ENCODE measurements at regions not wholly inside any gene's neighbourhood (a gene's known extent, or its start where the extent isn't known, plus 50 kb on each side); places are given as distances from the start of the nearest gene placed in this dataset.
"Not testable (repeated sequence)": the region's sequence is repeated elsewhere in the genome, so short reads cannot be mapped to it uniquely, and the experiment has no call there.

DNA sequence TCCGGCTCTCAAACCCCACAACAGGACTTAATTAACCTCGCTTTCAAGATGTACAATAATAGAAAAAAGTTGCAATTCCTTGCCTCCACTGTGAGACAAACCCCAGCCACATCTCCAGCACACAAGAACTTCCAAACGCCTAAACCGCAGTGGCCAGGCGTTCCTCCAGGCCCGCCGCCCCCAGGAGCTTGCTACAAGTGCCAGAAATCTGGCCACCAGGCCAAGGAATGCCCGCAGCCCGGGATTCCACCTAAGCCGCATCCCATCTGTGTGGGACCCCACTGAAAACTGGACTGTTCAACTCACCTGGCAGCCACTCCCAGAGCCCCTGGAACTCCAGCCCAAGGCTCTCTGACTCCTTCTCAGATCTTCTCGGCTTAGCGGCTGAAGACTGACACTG lies 262.5 kb downstream of the SMARCA2 start:
- peak overlapping the region; percentile 18 for H3K4me3 ChIP-seq (ENCODE audit: low read depth, low read length)

DNA sequence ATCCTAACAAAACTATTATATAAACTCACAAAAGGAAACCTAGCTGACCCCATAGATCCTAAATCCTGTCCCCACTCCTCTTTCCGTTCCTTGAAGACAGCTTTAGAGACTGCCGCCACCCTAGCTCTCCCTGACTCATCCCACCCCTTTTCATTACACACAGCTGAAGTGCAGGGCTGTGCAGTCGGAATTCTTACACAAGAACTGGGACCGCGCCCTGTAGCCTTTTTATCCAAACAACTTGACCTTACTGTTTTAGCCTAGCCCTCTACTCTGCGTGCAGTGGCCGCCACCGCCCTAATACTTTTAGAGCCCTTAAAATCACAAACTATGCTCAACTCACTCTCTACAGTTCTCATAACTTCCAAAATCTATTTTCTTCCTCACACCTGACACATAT lies 264.0 kb downstream of the SMARCA2 start:
- not testable (repeated sequence) for H3K4me3 ChIP-seq (ENCODE audit: low read depth, low read length)

DNA sequence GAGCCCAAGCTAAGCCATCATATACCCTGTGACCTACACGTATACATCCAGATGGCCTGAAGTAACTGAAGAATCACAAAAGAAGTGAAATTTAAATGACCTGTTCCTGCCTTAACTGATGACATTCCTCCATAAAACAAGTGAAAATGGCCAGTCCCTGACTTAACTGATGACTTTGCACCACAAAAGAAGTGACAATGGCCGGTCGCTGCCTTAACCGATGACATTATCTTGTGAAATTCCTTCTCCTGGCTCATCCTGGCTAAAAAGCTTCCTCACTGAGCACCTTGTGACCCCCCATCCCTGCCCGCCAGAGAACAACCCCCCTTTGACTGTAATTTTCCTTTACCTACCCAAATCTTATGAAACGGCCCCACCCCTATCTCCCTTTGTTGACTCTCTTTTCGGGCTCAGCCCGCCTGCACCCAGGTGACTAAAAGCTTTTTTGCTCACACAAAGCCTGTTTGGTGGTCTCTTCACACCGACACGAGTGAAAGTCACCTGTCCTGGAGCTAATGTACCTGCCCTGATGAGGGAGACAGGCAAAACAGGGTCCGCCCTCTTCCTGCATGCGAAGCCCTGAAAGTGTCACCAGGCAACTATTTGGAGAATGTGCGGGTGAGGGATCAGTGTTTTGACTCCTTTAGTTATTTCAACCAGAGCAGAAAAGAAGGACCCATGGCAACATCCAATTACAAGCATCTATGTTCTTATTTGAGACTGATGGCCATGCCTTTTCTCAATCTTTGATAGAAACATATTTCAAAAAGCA lies 266.1 kb downstream of the SMARCA2 start:
- H3K4me3 ChIP-seq (ENCODE audit: low read depth, low read length) = no peak overlapping the region

DNA sequence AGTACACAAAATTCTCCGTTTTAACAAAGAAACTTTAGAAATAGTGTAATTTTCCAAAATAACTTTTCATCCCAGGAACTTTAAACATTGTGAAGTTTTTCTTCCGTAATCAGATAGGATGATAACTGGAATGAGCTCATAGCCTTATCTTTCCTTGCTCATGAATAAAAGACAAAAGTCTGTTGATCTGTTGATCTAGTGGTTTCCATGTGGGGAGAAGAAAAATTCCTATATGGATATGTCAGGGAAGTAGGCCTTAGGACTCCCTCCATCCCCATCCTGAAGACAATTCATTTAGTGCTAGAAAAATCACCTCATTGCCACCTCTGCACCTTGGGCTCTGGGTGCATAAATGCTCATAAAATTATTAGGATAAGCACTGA lies 266.6 kb downstream of the SMARCA2 start:
- no peak overlapping the region for H3K4me3 ChIP-seq (ENCODE audit: low read depth, low read length)

DNA sequence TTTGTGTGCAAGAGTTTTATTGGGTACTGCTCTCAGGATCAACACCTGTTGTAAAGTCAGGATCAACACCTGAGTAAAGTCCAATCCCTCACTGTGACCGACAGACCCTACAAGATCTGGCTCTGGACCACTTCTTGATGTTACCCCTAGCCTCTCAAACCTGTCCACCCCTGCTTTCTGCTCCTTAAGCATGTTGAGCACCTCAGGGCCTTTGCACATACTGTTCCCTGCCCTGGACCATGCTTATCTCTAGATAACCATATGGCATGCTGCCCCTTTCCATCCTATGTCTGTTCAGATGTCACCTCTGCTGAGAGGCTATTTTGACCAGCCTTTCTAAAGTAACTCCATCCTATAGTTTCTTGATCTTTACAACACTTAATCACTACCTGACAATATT lies 269.6 kb downstream of the SMARCA2 start:
- no peak overlapping the region for H3K4me3 ChIP-seq (ENCODE audit: low read depth, low read length)

DNA sequence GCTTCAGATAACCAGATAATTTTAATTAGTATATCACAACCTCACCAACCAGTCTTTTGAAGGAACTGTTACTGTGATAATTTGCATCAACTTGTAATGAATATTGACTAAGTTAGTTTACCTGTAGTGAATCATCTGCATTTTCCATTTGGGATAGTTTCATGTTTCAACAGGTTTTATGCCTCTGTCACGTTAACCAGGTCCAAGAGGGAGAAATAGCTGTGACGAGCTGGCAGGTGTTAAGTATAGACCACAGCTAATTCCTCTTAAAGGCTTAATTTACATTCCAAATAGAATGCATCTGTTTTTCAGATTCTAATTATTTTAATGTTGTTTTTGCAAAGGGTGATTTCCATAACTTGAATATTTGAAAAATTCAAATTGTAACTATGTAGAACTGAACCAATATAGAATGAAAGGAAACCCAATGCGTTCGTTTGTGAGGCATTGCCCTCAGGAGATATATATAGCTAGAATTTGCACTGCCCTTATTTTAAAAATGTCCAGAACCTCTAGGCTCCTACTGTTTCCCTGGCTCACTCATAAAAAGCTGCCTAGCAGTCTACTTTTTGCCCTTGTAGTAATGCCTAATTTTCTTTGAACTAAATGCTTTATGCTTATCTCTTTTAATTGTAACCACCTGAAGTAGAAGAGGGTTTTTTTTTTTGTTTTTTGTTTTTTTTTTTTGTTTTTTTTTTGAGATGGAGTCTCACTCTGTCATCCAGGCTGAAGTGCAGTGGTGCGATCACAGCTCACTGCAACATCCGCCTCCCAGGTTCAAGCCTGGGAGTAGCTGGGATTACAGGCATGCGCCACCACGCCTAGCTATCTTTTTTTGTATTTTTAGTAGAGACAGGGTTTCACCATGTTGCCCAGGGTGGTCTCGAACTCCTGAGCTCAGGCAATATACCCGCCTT lies 270.5 kb downstream of the SMARCA2 start:
- no peak overlapping the region for H3K4me3 ChIP-seq (ENCODE audit: low read depth, low read length)

DNA sequence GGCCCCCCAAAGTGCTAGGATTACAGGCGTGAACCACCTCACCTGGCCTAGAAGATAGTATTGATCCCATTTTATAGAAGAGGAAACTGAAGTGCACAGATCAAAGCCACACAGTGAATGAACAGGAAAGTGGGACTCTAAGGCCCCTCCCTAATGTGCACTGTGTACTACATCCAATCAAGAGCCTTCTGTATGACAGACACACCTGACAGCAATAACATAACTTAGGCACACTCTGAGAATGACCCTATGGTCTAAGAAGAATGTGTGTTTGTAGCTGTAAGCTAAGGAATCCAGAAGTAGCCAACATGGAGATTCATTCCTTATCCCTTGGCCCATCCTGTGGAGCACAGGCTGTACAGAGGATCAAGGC lies 271.2 kb downstream of the SMARCA2 start:
- H3K4me3 ChIP-seq (ENCODE audit: low read depth, low read length) = no peak overlapping the region

DNA sequence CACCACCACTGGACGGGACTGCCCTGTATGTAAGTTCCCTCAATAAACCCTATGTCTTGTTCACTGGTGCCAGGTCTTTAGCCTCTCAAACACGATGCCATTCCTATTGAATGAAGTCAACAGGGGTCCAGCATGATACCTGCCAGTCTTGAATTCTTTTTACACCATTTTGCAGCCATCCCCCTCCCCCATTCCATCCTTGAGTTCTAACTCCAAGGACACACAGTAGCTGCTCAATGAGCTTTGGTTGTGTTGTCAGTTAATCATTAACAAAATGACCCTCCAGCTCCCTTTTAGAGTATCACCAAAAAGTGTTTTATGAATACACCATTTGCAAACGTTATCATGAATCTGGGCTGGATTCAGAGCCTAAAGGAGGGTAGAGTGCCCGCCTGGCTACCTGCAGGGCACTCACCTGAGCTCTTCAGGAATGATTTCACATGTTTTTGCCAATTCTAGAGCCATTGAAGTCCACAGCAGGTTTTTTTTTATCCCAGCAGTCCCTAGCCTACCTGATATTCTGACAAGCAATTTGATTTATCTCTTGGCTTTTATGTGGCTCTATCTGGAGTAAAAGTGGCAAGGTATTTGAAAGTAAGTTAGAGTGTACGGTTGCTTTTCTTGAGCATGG lies 271.8 kb downstream of the SMARCA2 start:
- H3K4me3 ChIP-seq (ENCODE audit: low read depth, low read length) = no peak overlapping the region

DNA sequence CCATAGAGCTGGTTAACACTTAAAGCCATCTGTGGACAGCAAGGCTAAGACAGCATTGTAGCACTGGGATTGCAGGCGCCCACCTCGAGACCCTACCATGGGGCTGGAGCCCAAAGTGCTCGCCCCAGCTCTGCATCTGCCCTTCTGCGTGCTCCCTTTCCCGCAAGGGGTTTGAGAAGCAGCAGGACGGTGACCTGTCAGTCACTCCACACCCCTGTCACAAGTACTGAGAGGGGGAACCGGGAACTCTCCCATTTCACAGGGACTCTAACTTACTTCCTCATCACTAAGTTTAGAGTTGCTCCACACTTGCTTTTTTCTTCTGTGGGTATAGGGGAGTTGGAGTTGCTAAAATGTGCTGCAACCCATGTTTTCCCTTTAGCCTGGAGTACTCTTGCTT lies 273.2 kb downstream of the SMARCA2 start:
- no peak overlapping the region for H3K4me3 ChIP-seq (ENCODE audit: low read depth, low read length)

DNA sequence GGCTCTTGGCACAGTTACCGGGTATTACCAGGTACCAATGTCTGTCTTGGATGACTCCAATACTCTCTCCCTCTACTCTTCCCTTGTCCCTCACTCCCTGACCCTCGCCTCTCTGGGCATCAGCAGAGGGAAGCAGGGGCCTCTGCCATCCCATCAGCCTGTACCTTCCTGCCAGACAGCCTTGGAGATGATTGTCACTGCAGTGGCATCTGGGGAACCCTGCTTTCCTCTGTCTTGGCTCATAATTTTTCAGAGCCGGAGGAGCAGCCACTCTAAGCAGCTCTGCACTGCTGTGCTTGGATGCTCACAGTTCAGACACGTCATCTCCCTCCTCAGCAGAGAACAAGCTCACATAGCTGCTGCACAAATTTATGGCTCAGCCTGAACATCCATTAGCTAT lies 274.1 kb downstream of the SMARCA2 start:
- H3K4me3 ChIP-seq (ENCODE audit: low read depth, low read length) = no peak overlapping the region

DNA sequence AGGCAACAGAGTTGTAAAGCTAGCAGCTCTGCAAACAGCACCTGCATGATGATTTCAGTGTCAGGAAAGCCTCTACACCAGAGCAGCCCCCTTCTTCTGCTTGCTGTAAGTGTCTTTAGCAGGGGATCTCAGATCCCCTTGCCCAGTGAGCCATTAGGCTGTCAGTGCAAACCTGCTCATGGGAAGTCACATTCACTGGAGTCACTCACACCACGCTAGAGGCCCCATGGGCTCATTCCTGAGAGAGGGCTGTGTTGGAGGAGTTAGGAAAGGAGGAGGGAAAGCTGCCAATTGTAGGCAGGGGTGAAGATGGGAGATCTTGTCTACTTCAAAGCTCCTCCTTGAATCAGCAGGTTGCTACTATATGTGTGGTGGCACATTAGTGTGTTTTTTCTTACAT lies 275.2 kb downstream of the SMARCA2 start:
- no peak overlapping the region for H3K4me3 ChIP-seq (ENCODE audit: low read depth, low read length)

DNA sequence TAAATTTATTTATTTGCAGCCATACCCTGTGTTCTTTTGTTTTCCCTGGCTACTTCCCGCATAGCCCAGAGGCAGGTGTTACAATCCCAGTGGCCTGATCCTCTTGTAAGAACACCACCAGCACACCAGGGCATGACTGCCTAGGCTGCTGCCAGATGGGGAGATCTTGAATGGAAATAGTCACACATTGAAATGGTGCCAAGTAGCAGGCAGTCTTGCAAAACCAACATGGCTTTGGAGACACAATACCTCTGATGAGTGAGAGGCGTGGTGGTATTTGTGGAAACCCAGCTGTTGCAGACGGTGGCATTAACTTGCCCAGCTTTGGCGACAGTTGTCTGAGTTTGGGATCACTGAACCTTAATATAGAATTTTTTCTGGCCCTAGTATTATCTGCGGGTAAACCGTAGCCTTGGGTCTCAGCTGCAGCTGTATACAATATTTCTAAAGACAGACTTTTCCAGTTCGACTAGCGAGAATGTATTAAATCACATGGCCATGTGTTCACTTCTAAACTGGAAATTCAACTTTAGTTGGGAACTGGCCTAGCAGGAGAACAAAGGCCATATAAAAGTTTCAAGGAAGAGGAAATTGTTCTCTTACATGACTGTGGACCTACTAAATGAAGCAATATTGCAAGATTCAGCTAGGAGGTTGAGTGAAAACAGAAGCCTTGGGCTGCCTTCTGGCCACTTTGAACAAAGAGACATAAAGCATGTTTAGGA lies 277.0 kb downstream of the SMARCA2 start:
- no peak overlapping the region for H3K4me3 ChIP-seq (ENCODE audit: low read depth, low read length)

DNA sequence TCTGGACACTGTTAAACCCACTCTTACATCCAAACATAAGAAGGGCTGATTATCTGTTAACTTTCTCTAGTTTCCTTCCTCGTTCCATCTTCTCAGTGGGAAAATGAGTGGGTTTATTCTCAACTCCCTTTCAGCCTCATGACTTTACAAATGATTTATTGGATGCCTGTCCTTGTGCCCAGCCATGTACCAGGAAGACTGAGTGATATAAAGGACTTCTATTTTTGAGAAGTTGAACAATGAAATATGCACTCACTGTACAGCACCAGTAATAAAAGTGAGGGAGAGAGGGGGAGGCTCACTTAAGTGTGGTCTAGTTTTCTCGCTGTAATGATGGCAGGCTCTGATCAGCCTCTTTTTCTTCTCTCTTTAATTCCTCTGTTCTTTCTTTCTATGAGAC lies 277.6 kb downstream of the SMARCA2 start:
- no peak overlapping the region for H3K4me3 ChIP-seq (ENCODE audit: low read depth, low read length)

DNA sequence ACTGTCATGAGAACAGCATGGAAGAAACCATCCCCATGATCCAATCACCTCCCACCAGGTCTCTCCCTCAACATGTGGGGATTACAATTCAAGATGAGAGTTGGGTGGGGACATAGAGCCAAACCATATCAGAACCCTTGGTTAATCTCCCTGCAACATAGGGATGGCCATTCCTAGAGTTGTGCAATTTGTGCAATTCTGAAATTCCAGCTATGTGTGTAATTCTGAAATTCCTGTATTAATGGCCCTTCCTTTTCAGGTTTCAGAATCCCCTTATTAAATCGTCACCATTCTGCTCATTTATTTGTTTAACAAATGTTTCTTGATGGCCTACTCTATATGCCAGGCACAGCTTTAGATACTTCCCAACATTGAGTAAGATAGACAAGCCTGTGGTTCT lies 282.6 kb downstream of the SMARCA2 start:
- no peak overlapping the region for H3K4me3 ChIP-seq (ENCODE audit: low read depth, low read length)

DNA sequence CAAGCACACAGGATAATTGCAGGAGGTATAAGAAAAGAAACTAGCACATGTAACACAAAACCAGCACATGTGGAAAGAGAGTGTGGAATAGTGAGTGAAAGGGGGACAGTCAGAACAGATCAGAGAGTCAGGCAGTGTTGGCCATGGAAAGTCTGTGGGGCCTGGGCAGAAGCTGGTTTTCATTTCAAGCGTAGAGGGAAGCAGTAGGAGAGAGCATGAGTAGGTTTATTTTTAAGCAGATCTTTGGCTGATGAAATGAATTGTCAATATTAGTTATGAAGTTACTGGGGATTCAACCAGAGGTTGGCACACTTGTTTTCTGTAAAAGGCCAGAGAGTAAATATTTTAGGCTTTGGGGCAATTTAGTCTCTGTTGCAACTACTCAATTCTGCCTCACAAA lies 283.1 kb downstream of the SMARCA2 start:
- H3K4me3 ChIP-seq (ENCODE audit: low read depth, low read length) = no peak overlapping the region

DNA sequence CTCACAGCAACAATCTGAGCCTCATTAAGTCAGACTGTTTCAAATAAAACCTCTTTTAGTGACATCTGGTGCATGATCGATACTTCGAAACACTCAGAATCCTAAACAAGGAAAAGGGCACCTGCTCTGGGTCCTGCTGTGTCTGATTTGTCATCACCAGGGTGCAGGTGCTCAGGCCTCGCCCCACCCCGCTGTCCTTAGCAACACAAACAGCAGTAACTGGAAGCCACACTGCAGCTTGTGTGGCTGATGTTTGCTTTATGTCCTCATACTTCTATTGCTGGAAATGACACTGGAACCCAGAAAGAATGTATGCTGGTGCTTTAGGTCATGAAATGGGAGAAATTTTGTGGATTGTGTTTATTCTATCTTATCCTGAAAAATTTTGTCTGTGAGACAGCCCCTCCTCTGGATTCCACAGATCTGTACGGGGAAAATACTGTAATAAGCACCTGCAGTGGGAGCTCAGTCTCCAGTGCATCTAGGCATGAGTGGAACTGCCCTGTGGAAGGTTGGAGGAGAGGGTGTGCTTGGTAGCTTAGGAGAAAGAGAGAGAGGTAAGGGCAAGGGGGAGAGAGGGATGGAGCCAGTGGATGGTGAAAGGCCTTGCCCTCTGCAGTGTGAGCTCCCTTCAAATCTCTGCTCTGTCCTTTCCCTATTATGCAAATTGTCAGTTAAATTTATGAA lies 284.2 kb downstream of the SMARCA2 start:
- no peak overlapping the region for H3K4me3 ChIP-seq (ENCODE audit: low read depth, low read length)

DNA sequence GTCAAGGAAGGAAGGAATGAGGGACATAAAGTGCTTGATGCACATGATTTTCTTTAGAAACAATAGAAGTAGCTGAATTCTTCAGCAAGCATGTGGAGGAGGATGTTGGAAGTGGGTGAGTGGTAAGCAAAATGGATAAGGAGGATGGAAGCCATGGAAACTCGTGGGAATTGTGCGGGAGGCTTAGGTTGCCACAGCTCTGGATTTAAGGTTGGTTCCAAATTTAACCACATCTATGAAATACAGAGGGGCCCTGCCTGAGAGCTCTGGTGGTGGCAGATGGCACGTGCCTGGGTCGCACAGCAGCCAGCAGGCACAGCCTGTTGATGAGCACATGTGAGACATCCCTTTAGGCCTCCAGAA lies 284.7 kb downstream of the SMARCA2 start:
- H3K4me3 ChIP-seq (ENCODE audit: low read depth, low read length) = no peak overlapping the region

DNA sequence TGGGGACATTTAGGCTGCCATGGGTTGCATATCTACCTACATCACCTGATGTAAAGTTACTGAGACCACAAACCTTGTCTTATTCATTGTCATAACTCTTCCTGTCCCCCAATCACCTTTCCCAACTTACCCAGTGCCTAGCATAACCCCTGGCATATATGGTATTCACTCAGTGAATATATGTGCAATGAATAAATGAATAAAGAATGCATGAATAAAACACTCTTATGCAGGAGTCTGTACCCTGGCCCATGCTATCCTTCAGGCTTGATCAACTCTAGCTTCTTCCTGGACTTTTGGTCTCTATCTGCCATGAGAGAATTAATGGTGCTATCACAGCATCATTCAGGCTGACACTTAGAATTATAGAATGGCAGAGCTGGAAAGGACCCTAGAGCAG lies 285.2 kb downstream of the SMARCA2 start:
- H3K4me3 ChIP-seq (ENCODE audit: low read depth, low read length) = no peak overlapping the region

DNA sequence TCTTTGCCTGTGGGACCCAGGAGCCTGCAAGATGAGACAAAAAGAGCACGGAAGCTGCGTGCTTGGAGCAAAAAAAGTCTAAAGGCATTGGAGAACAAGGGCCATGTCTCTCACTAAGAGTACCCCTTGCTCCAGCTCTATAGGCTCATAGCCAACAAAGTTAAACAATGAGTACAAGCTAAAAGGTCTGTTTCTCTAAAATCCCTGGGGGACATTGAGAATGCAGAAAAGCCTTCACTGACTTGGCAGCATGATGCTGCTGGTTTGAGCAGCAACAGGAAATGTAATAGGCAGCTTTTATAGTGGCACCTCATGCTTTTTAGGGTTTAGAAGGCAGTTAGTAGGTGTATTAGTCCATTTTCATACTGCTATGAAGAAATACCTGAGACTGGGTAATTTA lies 287.5 kb downstream of the SMARCA2 start:
- no peak overlapping the region for H3K4me3 ChIP-seq (ENCODE audit: low read depth, low read length)

DNA sequence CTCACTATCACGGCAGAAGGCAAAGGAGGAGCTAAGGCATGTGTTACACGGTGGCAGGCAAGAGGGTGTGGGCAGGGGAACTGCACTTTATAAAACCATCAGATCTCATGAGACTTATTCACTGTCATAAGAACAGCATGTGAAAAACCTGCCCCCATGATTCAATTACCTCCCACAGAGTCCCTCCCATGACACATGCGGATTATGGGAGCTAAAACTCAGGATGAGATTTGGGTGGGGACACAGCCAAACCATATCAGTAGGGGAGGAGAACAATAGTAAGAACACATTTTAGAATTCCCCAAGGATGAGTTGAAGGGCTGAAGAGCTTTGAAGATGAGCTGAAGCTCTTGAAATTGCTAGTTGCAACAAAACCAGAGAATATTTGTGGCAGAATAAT lies 287.9 kb downstream of the SMARCA2 start:
- H3K4me3 ChIP-seq (ENCODE audit: low read depth, low read length) = no peak overlapping the region

DNA sequence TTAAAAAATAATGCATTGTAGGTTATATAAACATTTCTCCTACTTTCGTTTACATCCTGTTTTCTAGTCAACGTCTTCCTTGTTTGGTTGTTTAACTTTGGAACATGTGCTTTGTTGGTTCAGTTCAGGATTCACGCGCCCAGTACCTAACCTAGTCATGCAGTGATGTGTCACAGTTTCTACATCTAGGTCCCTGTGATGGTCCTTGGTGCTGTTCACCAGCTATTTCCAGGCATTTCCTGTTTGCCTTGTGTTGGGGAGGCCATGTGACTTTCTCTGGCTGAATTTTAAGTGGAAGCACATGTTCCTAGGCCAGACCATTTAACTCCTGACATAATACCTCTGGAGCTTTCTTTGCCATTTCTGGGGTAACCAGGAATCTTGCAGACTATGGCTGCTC lies 292.3 kb downstream of the SMARCA2 start:
- no peak overlapping the region for H3K4me3 ChIP-seq (ENCODE audit: low read depth, low read length)

All from iPS-11a (cell line).